ENCODE measurements at regions not wholly inside any gene's neighbourhood (a gene's known extent, or its start where the extent isn't known, plus 50 kb on each side); places are given as distances from the start of the nearest gene placed in this dataset.

DNA sequence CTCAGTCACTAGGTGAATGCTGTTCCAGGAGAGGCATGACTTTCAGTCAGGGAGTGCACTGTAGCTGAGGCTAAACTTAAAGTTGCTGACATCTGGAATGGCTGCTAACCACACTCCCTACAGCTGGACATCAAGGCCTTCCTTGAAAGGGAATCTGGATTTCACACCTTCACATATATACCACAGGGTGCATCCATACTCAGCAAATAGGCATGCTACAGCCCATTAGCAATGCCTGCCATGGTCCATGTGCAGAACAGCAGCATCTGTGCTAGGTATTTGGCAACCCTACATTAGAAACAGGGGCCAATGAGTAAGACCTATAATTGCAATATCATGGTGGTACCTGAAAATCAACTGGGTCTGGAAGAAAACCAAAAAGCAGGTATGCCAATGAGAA is 74.8 kb downstream of the SNTN start:
- TF ChIP-seq, protein P1, sequence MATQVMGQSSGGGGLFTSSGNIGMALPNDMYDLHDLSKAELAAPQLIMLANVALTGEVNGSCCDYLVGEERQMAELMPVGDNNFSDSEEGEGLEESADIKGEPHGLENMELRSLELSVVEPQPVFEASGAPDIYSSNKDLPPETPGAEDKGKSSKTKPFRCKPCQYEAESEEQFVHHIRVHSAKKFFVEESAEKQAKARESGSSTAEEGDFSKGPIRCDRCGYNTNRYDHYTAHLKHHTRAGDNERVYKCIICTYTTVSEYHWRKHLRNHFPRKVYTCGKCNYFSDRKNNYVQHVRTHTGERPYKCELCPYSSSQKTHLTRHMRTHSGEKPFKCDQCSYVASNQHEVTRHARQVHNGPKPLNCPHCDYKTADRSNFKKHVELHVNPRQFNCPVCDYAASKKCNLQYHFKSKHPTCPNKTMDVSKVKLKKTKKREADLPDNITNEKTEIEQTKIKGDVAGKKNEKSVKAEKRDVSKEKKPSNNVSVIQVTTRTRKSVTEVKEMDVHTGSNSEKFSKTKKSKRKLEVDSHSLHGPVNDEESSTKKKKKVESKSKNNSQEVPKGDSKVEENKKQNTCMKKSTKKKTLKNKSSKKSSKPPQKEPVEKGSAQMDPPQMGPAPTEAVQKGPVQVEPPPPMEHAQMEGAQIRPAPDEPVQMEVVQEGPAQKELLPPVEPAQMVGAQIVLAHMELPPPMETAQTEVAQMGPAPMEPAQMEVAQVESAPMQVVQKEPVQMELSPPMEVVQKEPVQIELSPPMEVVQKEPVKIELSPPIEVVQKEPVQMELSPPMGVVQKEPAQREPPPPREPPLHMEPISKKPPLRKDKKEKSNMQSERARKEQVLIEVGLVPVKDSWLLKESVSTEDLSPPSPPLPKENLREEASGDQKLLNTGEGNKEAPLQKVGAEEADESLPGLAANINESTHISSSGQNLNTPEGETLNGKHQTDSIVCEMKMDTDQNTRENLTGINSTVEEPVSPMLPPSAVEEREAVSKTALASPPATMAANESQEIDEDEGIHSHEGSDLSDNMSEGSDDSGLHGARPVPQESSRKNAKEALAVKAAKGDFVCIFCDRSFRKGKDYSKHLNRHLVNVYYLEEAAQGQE (IDR thresholded peaks at IDR 0.05), result no peak
- TF ChIP-seq MAX (IDR thresholded peaks at IDR 0.05) (no peak), YY1 (IDR thresholded peaks at IDR 0.05) (no peak), EGR1 (IDR thresholded peaks at IDR 0.05; ENCODE audit: low read depth in 2 of 2) (no peak), TAF1 (conservative IDR thresholded peaks at IDR 0.05) (no peak)
- TF ChIP-seq, protein P2, sequence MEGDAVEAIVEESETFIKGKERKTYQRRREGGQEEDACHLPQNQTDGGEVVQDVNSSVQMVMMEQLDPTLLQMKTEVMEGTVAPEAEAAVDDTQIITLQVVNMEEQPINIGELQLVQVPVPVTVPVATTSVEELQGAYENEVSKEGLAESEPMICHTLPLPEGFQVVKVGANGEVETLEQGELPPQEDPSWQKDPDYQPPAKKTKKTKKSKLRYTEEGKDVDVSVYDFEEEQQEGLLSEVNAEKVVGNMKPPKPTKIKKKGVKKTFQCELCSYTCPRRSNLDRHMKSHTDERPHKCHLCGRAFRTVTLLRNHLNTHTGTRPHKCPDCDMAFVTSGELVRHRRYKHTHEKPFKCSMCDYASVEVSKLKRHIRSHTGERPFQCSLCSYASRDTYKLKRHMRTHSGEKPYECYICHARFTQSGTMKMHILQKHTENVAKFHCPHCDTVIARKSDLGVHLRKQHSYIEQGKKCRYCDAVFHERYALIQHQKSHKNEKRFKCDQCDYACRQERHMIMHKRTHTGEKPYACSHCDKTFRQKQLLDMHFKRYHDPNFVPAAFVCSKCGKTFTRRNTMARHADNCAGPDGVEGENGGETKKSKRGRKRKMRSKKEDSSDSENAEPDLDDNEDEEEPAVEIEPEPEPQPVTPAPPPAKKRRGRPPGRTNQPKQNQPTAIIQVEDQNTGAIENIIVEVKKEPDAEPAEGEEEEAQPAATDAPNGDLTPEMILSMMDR (IDR thresholded peaks at IDR 0.05; ENCODE audit: low read depth, low read length, missing input control), result no peak
